Ishikawa (cell line): ENCODE measurements at regions not wholly inside any gene's neighbourhood (a gene's known extent, or its start where the extent isn't known, plus 50 kb on each side); places are given as distances from the start of the nearest gene placed in this dataset.

Experiments used
- CEBPB ChIP-seq: IDR thresholded peaks from 2 replicates; pipeline ENCODE4 v1.6.1; 2012
- CREB1 ChIP-seq: IDR thresholded peaks from 2 replicates; pipeline ENCODE4 v1.6.1; 2012; ENCODE audit warnings: low read depth
- EGR1 ChIP-seq: IDR thresholded peaks from 2 replicates; pipeline ENCODE4 v1.6.1; 2012
- EP300 ChIP-seq: IDR thresholded peaks from 2 replicates; pipeline ENCODE4 v1.6.1; 2012; ENCODE audit warnings: borderline replicate concordance
- NFIC ChIP-seq: IDR thresholded peaks from 2 replicates; pipeline ENCODE4 v1.6.1; 2012
- RAD21 ChIP-seq: IDR thresholded peaks from 2 replicates; pipeline ENCODE4 v1.6.1; 2012; ENCODE audit warnings: low read depth
- REST ChIP-seq: IDR thresholded peaks from 2 replicates; pipeline ENCODE4 v1.6.1; 2012; ENCODE audit warnings: low read depth, mild to moderate bottlenecking
- TAF1 ChIP-seq: IDR thresholded peaks from 2 replicates; pipeline ENCODE4 v1.6.1; 2012; ENCODE audit warnings: low read depth, mild to moderate bottlenecking
- TCF12 ChIP-seq: IDR thresholded peaks from 2 replicates; pipeline ENCODE4 v1.6.1; 2012; ENCODE audit warnings: low read depth
- TEAD4 ChIP-seq: IDR thresholded peaks from 2 replicates; pipeline ENCODE4 v1.6.1; 2012
- YY1 ChIP-seq: IDR thresholded peaks from 2 replicates; pipeline ENCODE4 v1.6.1; 2012; ENCODE audit warnings: low read depth
- ZBTB7A ChIP-seq: IDR thresholded peaks from 2 replicates; pipeline ENCODE4 v1.6.1; 2012; ENCODE audit warnings: low read depth
- TF ChIP-seq, protein P1 (sequence below): IDR thresholded peaks from 2 replicates; pipeline ENCODE4 v1.6.1; 2012
- TF ChIP-seq, protein P2 (sequence below): IDR thresholded peaks from 2 replicates; pipeline ENCODE4 v1.6.1; 2012

DNA sequence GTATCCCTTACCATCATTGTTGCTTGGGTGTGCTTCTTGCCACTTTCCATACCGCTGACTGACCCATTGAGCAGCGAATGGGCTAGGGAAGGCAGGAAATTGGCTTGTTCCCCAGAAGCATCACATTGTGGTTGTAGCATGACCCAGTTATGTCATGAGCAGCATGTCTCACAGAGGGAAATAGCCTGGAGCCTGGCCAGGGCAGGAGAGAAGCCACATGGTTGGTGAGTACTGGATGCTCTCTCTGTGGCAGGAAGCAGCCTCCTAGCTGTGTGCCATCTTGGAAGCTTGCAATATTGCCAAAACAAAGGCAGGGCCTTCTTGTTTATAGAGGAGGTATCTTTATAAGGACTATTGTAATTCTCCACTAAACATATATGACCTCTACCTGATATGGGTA is 482.6 kb downstream of the PIK3C3 start:
- TF ChIP-seq, protein P1, sequence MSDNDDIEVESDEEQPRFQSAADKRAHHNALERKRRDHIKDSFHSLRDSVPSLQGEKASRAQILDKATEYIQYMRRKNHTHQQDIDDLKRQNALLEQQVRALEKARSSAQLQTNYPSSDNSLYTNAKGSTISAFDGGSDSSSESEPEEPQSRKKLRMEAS: no peak
- no peak for TF ChIP-seq CREB1
- no peak for TF ChIP-seq TAF1
- no peak for TF ChIP-seq REST
- no peak for TF ChIP-seq NFIC
- TF ChIP-seq, protein P2, sequence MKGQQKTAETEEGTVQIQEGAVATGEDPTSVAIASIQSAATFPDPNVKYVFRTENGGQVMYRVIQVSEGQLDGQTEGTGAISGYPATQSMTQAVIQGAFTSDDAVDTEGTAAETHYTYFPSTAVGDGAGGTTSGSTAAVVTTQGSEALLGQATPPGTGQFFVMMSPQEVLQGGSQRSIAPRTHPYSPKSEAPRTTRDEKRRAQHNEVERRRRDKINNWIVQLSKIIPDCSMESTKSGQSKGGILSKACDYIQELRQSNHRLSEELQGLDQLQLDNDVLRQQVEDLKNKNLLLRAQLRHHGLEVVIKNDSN: no peak
- no peak for TF ChIP-seq YY1
- TF ChIP-seq RAD21: no peak
- TF ChIP-seq TEAD4: no peak
- TF ChIP-seq EP300: no peak
- TF ChIP-seq EGR1: no peak
- TF ChIP-seq TCF12: no peak
- no peak for TF ChIP-seq CEBPB
- no peak for TF ChIP-seq ZBTB7A
